GM12865 (cell line): ENCODE measurements at regions not wholly inside any gene's neighbourhood (a gene's known extent, or its start where the extent isn't known, plus 50 kb on each side); places are given as distances from the start of the nearest gene placed in this dataset.

Source experiments
- DNase-seq: peaks from one replicate; pipeline ENCODE4 v3.0.0; 2010; ENCODE audit warnings: low read depth
- H3K4me3 ChIP-seq: 2 replicates; pipeline ENCODE4 v1.5.1; 2011; ENCODE audit warnings: mild to moderate bottlenecking, low read depth, low read length, control low read depth
- CTCF ChIP-seq: IDR thresholded peaks from 2 replicates; pipeline ENCODE4 v1.5.1; 2011; ENCODE audit warnings: low read length, control low read depth, low read depth, inconsistent platforms; ENCODE audit not compliant: insufficient read depth; ENCODE audit errors: missing control alignments

DNA sequence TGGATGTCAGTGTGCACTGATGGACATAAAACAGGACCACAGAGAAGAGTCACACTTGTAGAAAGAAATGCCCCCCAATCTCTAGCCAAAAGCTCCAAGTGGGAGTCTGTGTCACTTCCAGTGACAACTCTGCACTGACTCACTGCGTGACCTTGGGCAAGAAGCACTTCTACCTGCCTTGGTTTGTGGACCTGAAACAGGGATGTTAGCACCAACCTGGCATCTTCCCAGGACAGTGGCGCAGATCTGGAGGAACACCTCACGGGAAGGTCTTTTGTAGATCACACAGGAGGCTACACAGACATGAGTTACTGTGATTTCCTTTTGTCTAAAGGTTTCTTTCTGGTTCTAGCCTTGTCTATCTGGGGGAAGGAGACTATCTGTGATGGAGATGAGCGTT, 80.5 kb upstream of the DHRSX start:
- no peak for TF ChIP-seq CTCF
- DNase-seq = no peak
- no peak overlapping the region for H3K4me3 ChIP-seq

DNA sequence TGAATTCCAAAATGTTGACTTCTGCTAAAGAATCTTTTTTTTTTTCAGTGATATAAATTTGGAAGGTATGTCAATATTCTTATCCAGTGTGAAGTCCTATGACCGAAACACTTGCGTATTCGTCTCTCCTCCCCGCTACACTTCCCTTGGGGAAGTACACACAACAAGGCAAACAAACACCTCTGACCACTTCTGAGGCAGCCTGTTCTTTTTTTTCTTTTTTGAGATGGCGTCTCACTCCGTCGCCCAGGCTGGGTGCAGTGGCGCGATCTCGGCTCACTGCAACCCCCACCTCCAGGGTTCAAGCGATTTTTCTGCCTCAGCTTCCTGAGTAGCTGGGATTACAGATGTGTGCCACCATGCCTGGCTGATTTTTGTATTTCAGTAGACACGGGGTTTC, 78.1 kb upstream of the DHRSX start:
- DNase-seq = peak; percentile 3
- no peak for TF ChIP-seq CTCF
- H3K4me3 ChIP-seq = no peak overlapping the region

DNA sequence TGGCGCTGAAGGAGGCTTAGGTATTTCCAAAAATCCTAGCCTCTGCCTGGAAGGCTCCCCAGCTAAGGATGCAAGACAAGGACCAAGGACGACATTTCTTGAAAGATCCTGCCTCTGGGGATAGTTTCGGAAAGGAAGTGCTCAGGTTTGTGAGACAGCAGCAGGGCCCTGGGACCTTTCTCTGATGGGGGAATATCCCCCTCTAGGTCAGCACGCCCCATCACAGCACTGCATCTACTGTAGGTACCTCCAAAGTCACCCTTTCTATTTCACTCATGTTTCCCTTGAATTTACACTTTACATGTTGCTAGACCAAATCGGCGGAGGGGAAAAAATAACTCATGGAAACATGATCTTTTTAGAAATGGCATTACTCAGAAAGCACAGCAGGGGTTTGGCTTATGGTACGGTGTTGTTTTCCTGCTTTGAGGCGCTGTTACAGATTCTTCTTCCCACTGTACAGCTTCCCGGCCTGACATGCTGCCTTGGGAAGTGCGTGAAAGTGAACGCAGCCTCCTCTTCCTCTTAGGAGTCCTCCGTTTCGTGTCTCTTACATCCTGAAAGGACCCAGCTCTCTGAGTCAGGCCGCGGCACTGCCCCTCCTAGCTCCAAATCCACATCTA, 77.2 kb upstream of the DHRSX start:
- no peak for DNase-seq
- H3K4me3 ChIP-seq = no peak overlapping the region
- TF ChIP-seq CTCF = no peak

GRCh38 chrX:2576793-2577192, 76.0 kb upstream of the DHRSX start:
- H3K4me3 ChIP-seq = no peak overlapping the region
- no peak for TF ChIP-seq CTCF
- no peak for DNase-seq

- DNase-seq = no peak
- TF ChIP-seq CTCF = no peak
- H3K4me3 ChIP-seq = no peak overlapping the region
Measured at GRCh38 chrX:2574271-2574670, 73.5 kb upstream of the DHRSX start.

- no peak for TF ChIP-seq CTCF
- no peak overlapping the region for H3K4me3 ChIP-seq
- no peak for DNase-seq
Measured at GRCh38 chrX:2572740-2573139, 72.0 kb upstream of the DHRSX start.

DNA sequence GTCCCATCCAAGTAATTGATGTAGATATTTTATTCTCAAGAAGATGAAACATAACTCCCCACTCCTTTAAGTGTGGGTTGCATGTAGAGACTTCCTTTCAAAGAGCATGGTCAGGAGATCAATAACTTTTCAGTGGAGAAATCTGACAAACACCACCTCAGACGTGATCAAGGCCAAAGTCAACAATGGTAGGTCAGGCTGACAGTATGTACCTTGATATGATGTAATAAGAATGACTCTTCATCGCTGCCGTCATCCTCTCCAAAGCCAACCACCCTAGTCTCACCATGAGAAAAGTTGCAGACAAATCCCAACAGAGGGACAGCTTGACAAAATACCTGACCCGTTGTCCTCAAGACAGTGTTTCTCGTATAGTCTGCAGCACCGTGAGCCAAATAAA, 67.3 kb upstream of the DHRSX start:
- no peak overlapping the region for H3K4me3 ChIP-seq
- no peak for TF ChIP-seq CTCF
- DNase-seq = no peak
